Small intestine (tissue), 7 donors: ENCODE measurements at regions not wholly inside any gene's neighbourhood (a gene's known extent, or its start where the extent isn't known, plus 50 kb on each side); places are given as distances from the start of the nearest gene placed in this dataset.

ENCODE experiments used
- DNase-seq, 2 donors: peaks; one replicate each; pipeline versions ENCODE4 v3.0.0 to v3.0.0-alpha.2; 2013
- FAIRE-seq: peaks from 2 replicates; lab custom pipeline; 2012; peaks lifted over from hg19 to GRCh38; lab: Jason Lieb, UNC
- H3K27ac ChIP-seq, 3 donors: one replicate each; pipeline ENCODE4 v1.5.1; 2013; ENCODE audit warnings: low read length in 2 of 3, mild to moderate bottlenecking in 2 of 3, control low read depth in 1 of 3, inconsistent platforms in 1 of 3, low read depth in 1 of 3, moderate library complexity in 1 of 3
- H3K27me3 ChIP-seq, 3 donors: one replicate each; pipeline ENCODE4 v1.6.1; 2013; ENCODE audit warnings: low read length in 3 of 3, inconsistent platforms in 1 of 3; ENCODE audit not compliant: control insufficient read depth in 3 of 3, insufficient read depth in 3 of 3
- H3K36me3 ChIP-seq, 3 donors: one replicate each; pipeline ENCODE4 v1.6.1; 2013; ENCODE audit warnings: low read length in 3 of 3, inconsistent platforms in 1 of 3, low read depth in 1 of 3, mild to moderate bottlenecking in 1 of 3, moderate library complexity in 1 of 3; ENCODE audit not compliant: control insufficient read depth in 3 of 3, insufficient read depth in 2 of 3
- H3K4me1 ChIP-seq, 3 donors: one replicate each; pipeline ENCODE4 v1.6.1; 2013; ENCODE audit warnings: low read length in 2 of 3, inconsistent platforms in 1 of 3, low read depth in 1 of 3, mild to moderate bottlenecking in 1 of 3, moderate library complexity in 1 of 3; ENCODE audit not compliant: control insufficient read depth in 3 of 3, insufficient read depth in 2 of 3
- H3K4me3 ChIP-seq, 3 donors: one replicate each; pipeline ENCODE4 v1.5.1; 2013; ENCODE audit warnings: low read length in 3 of 3, control low read depth in 1 of 3, inconsistent platforms in 1 of 3, low read depth in 1 of 3, mild to moderate bottlenecking in 1 of 3, moderate library complexity in 1 of 3
- H3K9me3 ChIP-seq, 2 donors: one replicate each; pipeline ENCODE4 v1.6.1; 2013; ENCODE audit warnings: low read depth in 1 of 2, low read length in 1 of 2; ENCODE audit not compliant: control insufficient read depth in 2 of 2, insufficient read depth in 1 of 2
- WGBS, 3 donors: extraction: QIAGEN DNeasy Blood & Tissue Kit; methylation state at CpG; one replicate each; pipeline ENCODE4 v1.1.7; 2013; 5-methylcytosine and 5-hydroxymethylcytosine counted together
- donor health status: healthy with polysubstance abuse.
- donor health status: control.
- donor health status: control.
- donor health status: Bipolar disorder and iron deficiency.
- donor health status: healthy.

DNA sequence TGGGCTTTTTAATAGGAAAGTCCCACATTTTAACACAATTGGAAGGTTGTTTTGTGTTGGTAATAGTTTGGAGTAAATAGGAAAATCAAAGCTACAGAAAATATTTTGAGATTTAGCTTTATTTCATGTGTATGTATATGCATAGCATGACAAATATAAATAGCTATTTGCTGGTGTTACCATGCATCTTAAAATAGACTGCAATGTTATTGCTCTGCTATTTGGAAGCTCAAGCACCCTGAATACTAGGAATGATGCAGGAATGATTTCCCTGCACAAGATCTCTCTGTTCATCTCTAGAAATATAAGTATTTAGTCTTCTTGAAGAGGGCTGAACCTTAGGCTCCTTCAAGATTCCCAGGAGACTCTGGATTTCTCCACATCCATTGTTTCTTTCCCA, 268.3 kb upstream of the POGK start:
- no peaks in the 10 kb centered on the region for H3K36me3 ChIP-seq
- H3K27me3 ChIP-seq: no peaks in the 10 kb centered on the region
- no peak overlapping the region for H3K27ac ChIP-seq
- no peak for DNase-seq
- no peaks in the 10 kb centered on the region for H3K4me1 ChIP-seq
- H3K4me3 ChIP-seq: no peak overlapping the region
- FAIRE-seq: no peak
- H3K9me3 ChIP-seq: no peaks in the 10 kb centered on the region

- no peaks in the 10 kb centered on the region for H3K4me1 ChIP-seq
- H3K36me3 ChIP-seq: no peaks in the 10 kb centered on the region
- 21 to 60% (median 38%) methylated on average over 1 of the region's 1 CpG for WGBS, 3 donors
- no peaks in the 10 kb centered on the region for H3K27me3 ChIP-seq
- no peak overlapping the region for H3K4me3 ChIP-seq
- H3K27ac ChIP-seq: no peak overlapping the region
- DNase-seq (no peak), FAIRE-seq (no peak)
- H3K9me3 ChIP-seq: no peaks in the 10 kb centered on the region
Observed at GRCh38 chr1:166573199-166573598, 266.1 kb upstream of the POGK start.

DNA sequence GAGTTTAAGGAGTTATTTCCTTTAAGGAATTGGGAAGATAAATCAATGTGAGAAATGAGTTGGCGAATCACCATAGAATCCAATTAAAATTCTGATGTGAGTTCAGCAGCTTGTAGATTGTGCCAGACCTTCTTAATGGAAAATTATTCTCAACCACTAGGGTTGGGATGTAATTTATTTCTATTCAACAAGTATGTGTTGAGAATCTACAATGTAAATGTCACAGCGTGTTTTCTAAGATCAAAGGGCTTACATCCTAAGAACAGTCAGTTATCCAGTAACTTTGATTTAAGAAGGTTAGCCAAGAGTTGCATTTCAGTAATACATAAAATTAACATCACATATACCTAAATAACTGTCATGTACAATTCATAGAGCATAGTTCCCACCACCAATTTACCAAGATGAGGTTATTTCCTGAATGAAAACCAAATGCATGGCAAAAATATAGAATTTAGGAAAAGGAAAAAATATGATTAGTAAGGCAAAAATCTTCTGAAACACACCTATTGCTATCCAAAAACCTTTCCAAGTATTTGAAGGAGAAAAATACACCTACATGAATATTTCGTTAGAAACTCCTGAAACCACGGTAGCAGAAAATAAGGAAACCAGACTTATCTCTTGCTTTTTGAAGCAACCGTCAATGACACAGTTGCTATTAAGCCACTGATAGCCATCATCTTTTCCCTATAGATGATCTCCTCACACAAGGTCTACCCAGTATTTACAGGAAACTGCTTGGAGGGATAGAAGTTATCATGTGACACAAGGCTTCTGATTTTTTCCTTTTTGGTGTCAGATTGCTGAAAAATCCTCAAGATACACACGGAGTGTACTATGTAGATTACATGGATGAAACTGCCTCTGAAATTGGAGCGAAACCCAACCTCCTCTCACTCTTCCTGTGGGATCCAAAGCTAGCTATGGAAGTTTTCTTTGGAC, 259.4 kb upstream of the POGK start:
- Histone ChIP-seq H3K27ac (no peak overlapping the region), H3K36me3 (no peaks in the 10 kb centered on the region), H3K27me3 (peaks cover 0 to 1% (median 0%) of the 10 kb centered on the region in 3 donors), H3K4me1 (no peaks in the 10 kb centered on the region), H3K9me3 (no peaks in the 10 kb centered on the region), H3K4me3 (no peak overlapping the region)
- DNase-seq (no peak), FAIRE-seq (no peak)
- 78 to 87% (median 79%) methylated on average over 7 of the region's 7 CpGs for WGBS, 3 donors

DNA sequence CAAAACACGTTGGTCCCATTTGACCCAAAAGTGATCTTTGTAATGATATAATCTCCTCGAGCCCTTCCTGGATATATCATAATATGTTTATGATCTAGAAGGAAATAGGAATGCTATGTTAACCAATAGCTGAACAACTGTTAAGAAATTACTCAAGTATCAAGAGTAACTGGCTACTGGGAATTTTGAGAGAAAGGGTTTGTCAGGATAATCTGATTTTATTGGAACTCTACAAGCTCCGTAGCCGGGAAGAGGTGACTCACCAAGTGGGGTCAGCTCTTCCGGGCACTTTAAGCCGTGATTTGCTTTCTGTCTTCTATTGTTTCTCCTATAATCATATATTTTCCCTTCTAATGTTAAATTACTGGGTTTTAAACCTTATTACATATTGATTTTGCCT, 250.5 kb upstream of the POGK start:
- FAIRE-seq (no peak), DNase-seq (no peak)
- H3K4me3 ChIP-seq: no peak overlapping the region
- WGBS, 3 donors: 71 to 82% (median 75%) methylated on average over 6 of the region's 6 CpGs
- no peaks in the 10 kb centered on the region for H3K27me3 ChIP-seq
- H3K9me3 ChIP-seq: no peaks in the 10 kb centered on the region
- no peaks in the 10 kb centered on the region for H3K36me3 ChIP-seq
- H3K27ac ChIP-seq: no peak overlapping the region
- no peaks in the 10 kb centered on the region for H3K4me1 ChIP-seq

- FAIRE-seq (no peak), DNase-seq (no peak)
- Histone ChIP-seq H3K4me1 (no peaks in the 10 kb centered on the region), H3K9me3 (no peaks in the 10 kb centered on the region), H3K27ac (no peak overlapping the region), H3K36me3 (no peaks in the 10 kb centered on the region), H3K4me3 (no peak overlapping the region), H3K27me3 (no peaks in the 10 kb centered on the region)
- WGBS, 3 donors: 88 to 98% (median 93%) methylated on average over 2 of the region's 2 CpGs
Observed at GRCh38 chr1:166590161-166590560, 249.1 kb upstream of the POGK start.

GRCh38 chr1:166594646-166595045, 244.6 kb upstream of the POGK start:
- Histone ChIP-seq H3K9me3 (no peaks in the 10 kb centered on the region), H3K27ac (no peak overlapping the region), H3K4me3 (no peak overlapping the region), H3K27me3 (no peaks in the 10 kb centered on the region), H3K4me1 (no peaks in the 10 kb centered on the region), H3K36me3 (no peaks in the 10 kb centered on the region)
- FAIRE-seq (no peak), DNase-seq (no peak)
- WGBS, 3 donors: 88 to 94% (median 93%) methylated on average over 3 of the region's 3 CpGs

DNA sequence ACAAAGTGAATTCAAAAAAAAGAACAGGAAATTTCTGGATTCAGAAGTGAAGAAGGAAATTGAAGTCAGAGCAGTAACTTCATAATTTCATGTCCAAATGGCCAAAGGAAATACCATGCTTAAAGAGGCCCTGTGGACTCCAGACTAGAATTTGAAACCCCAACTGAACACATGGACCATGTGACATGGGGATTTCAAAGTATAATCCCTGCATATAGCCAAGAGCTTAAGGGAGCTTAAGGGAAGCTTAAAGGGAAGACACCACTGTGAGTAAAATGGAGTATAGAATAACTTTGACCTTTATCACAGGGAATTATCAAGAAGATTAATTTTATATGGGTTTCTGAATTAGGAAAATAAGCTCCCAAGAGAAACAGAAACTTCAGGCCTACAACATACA, 241.8 kb upstream of the POGK start:
- Histone ChIP-seq H3K36me3 (no peaks in the 10 kb centered on the region), H3K27me3 (no peaks in the 10 kb centered on the region), H3K27ac (no peak overlapping the region), H3K4me3 (no peak overlapping the region), H3K4me1 (no peaks in the 10 kb centered on the region), H3K9me3 (no peaks in the 10 kb centered on the region)
- DNase-seq (no peak), FAIRE-seq (no peak)

GRCh38 chr1:166600574-166600973, 238.7 kb upstream of the POGK start:
- DNase-seq: no peak
- H3K4me3 ChIP-seq: no peak overlapping the region
- H3K27me3 ChIP-seq: no peaks in the 10 kb centered on the region
- no peaks in the 10 kb centered on the region for H3K36me3 ChIP-seq
- no peaks in the 10 kb centered on the region for H3K4me1 ChIP-seq
- no peaks in the 10 kb centered on the region for H3K9me3 ChIP-seq
- WGBS, 3 donors: 55 to 62% (median 60%) methylated on average over 1 of the region's 1 CpG
- no peak overlapping the region for H3K27ac ChIP-seq
- FAIRE-seq: no peak
